Daoy (cell line): ENCODE measurements at regions not wholly inside any gene's neighbourhood (a gene's known extent, or its start where the extent isn't known, plus 50 kb on each side); places are given as distances from the start of the nearest gene placed in this dataset.
A peak's percentile ranks its signal among the peaks of the same experiment; 100 is the strongest.
"Not testable (repeated sequence)": the region's sequence is repeated elsewhere in the genome, so short reads cannot be mapped to it uniquely, and the experiment has no call there.

ENCODE experiments used
- DNase-seq: peaks from one replicate; pipeline ENCODE4 v3.0.0-alpha.2; 2015; ENCODE audit warnings: low read depth

- no peak for DNase-seq
These were observed 133.8 kb upstream of the RFX3 start for GRCh38 chr9:3659647-3660046.

GRCh38 chr9:3658964-3659363 is 133.2 kb upstream of the RFX3 start:
- no peak for DNase-seq

DNA sequence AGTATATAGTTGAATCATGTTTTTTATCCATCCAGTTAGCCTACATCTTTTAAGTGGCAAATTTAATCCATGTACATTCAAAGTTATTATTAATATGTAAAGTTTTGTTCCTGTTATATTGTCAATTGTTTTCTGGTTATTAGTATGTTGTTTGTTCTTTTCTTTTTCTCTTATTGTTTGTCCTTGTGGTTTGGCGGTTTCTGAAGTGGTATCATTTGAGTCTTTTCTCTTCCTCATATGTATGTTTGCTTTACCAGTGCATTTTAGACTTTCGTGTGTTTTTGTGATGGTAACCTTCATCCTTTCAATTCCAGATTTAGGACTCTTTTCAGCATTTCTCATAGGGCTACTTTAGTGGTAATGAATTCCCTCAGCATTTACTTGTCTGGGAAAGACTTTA is 130.4 kb upstream of the RFX3 start:
- DNase-seq = no peak

- no peak for DNase-seq
These were observed 125.3 kb upstream of the RFX3 start for GRCh38 chr9:3650994-3651622.

- DNase-seq = no peak
These were observed 123.0 kb upstream of the RFX3 start for GRCh38 chr9:3648722-3649246.

GRCh38 chr9:3648266-3648665 is 122.5 kb upstream of the RFX3 start:
- no peak for DNase-seq

DNA sequence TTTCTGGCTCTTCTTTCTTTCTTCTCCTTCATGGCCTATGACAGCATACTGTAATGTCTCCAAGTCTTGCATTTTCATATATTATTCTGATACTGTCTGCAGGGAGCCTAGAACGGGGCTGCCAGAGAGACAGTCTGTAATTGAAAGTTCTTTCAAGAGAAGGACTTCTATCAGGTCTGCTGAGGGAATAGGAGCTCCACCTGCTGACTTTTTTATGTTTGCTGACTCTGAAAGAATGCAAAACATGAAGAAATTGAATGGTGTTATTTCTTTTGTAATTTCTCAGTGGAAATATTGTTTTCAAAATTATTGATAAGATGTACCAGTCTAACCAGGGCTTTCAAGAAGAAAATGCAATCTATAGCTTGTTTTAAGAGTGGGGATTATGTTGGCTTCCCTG is 121.9 kb upstream of the RFX3 start:
- no peak for DNase-seq

DNA sequence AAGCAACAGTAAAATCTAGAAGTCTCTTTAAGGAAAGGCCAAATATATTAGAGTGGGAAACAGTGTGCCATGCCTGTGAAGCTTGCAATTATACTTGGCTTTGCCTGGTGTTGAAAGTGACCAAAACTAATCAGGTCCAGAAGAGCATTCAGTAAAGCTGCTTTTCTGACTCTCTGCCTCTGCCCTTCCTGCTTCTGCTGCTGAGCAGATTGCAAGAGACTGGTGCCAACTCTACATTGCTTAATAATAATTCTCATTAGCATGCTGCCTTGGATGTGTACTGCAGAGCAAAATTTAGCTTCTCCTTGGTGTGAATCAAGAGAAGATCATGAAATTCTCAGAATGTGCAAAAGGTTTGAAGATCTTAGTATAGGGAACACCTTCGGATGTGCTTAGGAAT is 120.4 kb upstream of the RFX3 start:
- no peak for DNase-seq

DNA sequence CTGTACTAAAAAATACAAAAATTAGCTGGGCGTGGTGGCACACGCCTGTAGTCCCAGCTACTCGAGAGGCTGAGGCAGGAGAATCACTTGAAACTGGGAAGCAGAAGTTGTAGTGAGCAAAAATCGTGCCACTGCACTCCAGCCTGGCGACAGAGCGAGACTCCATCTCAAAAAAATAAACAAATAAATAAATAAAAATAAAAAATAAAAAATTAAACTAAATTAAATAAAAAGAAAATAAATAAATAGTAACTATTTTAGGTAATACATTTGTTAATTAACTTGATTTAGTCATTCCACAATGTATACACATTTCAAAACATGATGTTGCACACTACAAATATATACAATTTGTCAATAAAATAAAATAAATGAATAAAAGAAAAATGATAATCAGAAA is 116.3 kb upstream of the RFX3 start:
- DNase-seq = not testable (repeated sequence)

GRCh38 chr9:3629495-3629894 is 103.7 kb upstream of the RFX3 start:
- DNase-seq = no peak

DNA sequence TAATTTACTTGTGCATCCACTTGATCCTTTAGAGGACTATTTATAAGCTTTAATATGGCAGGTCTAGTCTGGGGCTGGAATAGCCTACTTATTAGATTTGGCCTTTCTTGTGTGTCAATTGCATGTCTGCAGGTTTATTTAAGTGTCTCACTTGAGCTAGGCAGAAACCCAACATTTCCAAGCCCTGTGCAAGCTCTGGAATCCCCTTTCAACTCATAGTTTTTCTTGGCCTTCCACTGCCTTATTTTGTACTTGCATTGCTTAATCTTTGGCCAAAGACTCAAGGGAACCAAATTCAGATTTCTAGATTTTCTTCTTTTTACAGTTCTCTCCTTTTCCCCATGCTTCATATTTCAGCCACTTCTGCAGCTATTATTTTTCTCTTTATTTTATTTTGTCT is 102.4 kb upstream of the RFX3 start:
- no peak for DNase-seq

DNA sequence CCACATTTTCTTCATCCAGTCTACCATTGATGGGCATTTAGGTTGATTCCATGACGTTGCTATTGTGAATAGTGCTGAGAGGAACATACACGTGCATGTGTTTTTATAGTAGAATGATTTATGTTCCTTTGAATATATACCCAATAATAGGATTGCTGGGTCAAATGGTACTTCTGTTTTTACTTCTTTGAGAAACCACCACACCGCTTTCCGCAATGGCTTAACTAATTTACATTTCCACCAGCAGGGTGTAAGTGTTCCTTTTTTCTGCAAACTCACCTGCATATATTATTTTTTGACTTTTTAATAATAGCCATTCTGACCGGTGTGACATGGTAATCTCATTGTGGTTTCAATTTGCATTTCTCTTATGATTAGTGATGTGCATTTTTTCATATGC is 82.2 kb upstream of the RFX3 start:
- no peak for DNase-seq

DNA sequence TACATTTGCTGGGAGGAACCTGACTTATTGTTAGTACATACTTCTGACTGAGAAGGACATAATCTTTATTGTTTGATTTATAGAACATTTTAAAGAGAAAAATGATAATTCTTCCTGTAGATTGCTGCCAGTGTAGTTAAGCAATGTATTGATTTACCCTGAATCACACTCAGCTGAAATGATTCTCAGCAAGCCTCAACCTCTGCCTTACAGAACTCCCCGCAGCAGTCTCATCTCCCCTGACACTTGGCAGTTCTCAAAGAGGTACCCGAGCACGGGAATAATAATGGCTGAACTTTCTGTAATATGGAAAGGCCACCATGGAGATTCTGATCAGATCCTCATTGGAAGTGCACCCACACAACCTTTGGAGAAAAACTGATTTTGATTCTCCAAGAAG is 74.9 kb upstream of the RFX3 start:
- no peak for DNase-seq

DNA sequence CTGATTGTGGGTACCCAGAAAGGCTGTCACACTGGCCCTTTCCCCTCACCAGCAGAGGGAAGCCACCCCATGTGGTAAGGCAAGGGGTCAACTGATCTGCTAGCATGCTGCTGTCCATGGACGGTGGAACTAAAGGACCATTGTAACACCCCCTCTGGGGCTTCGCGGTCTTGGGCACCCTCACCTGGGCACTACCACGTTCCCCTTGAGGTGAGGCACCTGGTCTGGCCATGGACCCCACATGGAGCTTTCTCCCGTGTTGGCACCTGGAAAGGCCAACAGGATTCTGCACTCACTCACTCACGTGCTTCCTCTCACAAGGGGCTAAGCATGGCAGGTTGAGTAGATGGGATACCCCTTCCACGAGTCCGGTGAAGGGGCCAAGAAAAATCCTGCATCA is 72.0 kb upstream of the RFX3 start:
- DNase-seq = no peak

DNA sequence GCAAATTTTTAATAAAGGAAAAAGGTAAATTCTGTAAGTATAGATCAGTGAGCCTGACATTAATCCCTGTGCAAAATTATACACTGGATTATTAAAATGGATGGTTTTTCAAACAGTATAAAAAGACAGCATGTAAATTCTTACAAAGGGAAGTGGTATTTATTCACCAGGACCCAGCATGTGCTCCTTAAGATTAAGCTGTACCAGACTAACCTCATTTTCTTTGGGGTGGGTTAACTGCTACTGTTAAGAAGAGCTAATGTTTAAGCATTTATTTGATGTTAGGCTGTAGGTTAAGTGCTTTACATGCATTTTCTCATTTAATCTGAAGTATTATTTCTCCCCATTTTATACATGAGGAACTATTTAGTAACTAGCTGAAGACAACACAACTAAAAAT is 60.3 kb upstream of the RFX3 start:
- no peak for DNase-seq

GRCh38 chr9:3585606-3586005 is 59.8 kb upstream of the RFX3 start:
- no peak for DNase-seq

DNA sequence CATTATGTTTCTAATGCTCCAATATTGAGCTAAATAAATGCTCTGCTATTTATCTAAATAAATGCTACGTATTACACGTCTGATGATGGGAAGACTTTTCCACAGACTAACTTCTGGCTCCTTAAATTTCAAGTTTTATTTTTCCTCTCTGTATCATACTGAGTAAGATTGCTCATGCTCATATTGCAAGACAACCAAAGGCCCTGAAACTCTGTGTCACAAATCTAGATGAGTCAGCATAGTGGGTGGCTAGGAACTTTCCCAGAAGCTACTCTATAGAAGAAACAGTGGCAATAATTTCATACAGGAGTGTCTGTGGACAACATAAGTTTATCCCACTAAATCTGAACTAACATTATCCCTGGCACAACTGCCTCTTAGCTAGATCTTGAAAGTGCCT is 53.0 kb upstream of the RFX3 start:
- peak; percentile 16 for DNase-seq

DNA sequence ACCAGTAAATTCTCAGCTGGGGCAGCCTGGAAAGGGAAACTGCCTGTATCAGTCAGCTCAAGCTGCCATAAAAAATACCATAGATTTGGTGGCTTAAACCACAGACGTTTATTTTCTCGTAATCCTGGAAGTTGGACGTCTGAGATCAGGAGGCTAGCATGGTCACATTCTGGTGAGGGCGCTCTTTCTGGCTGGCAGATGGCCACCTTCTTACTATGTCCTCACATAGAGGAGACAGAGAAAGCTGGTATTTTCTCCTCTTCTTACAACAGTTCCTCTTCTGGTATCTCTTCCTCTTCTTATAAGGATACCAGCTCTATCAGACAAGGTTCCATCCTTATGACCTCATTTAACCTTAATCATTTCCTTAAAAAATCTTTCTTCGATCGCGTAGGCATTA is 50.5 kb upstream of the RFX3 start:
- no peak for DNase-seq

- no peak for DNase-seq
These were observed 50.0 kb upstream of the RFX3 start for GRCh38 chr9:3575821-3576220.
